A549 (cell line): ENCODE measurements at regions not wholly inside any gene's neighbourhood (a gene's known extent, or its start where the extent isn't known, plus 50 kb on each side); places are given as distances from the start of the nearest gene placed in this dataset.

ENCODE experiments used
- CHD2 ChIP-seq: fragments of 150-350 bp; IDR thresholded peaks from 2 replicates; pipeline ENCODE4 v1.6.1; 2014; ENCODE audit warnings: low read length; ENCODE audit not compliant: partially characterized antibody
- JUN ChIP-seq, 2 experiments: fragments of >200 bp; sonication (Bioruptor Twin); formaldehyde crosslinking; IDR thresholded peaks; 2 replicates in 1 of 2; 3 replicates in 1 of 2; pipeline ENCODE4 v1.6.1; 2016 to 2017
- POLR2A ChIP-seq: IDR thresholded peaks from 2 replicates; pipeline ENCODE4 v1.6.1; 2012; ENCODE audit warnings: mild to moderate bottlenecking, low read length
- RAD21 ChIP-seq, 2 experiments: fragments of >200 bp in 1 of 2; sonication (Bioruptor Twin) in 1 of 2; formaldehyde crosslinking in 1 of 2; IDR thresholded peaks in 1 of 2; conservative IDR thresholded peaks in 1 of 2; 2 replicates in 1 of 2; 3 replicates in 1 of 2; pipeline ENCODE4 v1.6.1; 2012 to 2018; ENCODE audit warnings: inconsistent platforms in 1 of 2
- SREBF2 ChIP-seq: fragments of 450-650 bp; IDR thresholded peaks from 2 replicates; pipeline ENCODE4 v1.6.1; 2014; ENCODE audit warnings: mild to moderate bottlenecking, moderate library complexity
- TF ChIP-seq, protein P1 (sequence below): fragments of >200 bp; sonication (Bioruptor Twin); formaldehyde crosslinking; IDR thresholded peaks from 3 replicates; pipeline ENCODE4 v1.5.1; 2016
- TF ChIP-seq, protein P2 (sequence below): fragments of 200-600 bp; sonication (generic); IDR thresholded peaks from 2 replicates; pipeline ENCODE4 v1.6.1; 2016; ENCODE audit warnings: antibody characterized with exemption, mild to moderate bottlenecking, moderate library complexity

DNA sequence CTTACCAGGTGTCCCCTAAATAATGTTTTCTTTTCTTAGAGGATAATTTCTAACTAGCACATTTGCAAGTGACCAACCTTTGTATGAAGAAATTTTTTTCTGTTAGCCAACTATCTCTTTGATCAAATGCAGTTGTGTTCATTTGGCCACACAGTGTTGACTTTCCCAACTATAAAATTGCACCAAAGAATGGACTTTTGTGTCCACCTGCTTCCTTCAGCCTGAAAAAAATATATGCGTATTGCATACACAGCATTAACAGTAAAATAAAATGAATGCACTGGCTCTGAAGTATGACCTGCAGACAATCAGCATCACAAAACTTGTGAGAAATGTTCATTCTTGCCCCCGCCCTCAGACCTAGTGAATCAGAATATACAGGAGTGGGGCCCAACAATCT, 342.0 kb downstream of the SEC23A start:
- TF ChIP-seq, protein P1, sequence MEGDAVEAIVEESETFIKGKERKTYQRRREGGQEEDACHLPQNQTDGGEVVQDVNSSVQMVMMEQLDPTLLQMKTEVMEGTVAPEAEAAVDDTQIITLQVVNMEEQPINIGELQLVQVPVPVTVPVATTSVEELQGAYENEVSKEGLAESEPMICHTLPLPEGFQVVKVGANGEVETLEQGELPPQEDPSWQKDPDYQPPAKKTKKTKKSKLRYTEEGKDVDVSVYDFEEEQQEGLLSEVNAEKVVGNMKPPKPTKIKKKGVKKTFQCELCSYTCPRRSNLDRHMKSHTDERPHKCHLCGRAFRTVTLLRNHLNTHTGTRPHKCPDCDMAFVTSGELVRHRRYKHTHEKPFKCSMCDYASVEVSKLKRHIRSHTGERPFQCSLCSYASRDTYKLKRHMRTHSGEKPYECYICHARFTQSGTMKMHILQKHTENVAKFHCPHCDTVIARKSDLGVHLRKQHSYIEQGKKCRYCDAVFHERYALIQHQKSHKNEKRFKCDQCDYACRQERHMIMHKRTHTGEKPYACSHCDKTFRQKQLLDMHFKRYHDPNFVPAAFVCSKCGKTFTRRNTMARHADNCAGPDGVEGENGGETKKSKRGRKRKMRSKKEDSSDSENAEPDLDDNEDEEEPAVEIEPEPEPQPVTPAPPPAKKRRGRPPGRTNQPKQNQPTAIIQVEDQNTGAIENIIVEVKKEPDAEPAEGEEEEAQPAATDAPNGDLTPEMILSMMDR = no peak
- TF ChIP-seq CHD2 (no peak), RAD21 (conservative IDR thresholded peaks at IDR 0.05 in 1 of 2, IDR thresholded peaks at IDR 0.05 in 1 of 2) (no peak), JUN (IDR thresholded peaks at IDR 0.05) (no peak), SREBF2 (no peak), POLR2A (no peak)
- TF ChIP-seq, protein P2, sequence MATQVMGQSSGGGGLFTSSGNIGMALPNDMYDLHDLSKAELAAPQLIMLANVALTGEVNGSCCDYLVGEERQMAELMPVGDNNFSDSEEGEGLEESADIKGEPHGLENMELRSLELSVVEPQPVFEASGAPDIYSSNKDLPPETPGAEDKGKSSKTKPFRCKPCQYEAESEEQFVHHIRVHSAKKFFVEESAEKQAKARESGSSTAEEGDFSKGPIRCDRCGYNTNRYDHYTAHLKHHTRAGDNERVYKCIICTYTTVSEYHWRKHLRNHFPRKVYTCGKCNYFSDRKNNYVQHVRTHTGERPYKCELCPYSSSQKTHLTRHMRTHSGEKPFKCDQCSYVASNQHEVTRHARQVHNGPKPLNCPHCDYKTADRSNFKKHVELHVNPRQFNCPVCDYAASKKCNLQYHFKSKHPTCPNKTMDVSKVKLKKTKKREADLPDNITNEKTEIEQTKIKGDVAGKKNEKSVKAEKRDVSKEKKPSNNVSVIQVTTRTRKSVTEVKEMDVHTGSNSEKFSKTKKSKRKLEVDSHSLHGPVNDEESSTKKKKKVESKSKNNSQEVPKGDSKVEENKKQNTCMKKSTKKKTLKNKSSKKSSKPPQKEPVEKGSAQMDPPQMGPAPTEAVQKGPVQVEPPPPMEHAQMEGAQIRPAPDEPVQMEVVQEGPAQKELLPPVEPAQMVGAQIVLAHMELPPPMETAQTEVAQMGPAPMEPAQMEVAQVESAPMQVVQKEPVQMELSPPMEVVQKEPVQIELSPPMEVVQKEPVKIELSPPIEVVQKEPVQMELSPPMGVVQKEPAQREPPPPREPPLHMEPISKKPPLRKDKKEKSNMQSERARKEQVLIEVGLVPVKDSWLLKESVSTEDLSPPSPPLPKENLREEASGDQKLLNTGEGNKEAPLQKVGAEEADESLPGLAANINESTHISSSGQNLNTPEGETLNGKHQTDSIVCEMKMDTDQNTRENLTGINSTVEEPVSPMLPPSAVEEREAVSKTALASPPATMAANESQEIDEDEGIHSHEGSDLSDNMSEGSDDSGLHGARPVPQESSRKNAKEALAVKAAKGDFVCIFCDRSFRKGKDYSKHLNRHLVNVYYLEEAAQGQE = no peak
